GM23338 (cell line): ENCODE measurements at regions not wholly inside any gene's neighbourhood (a gene's known extent, or its start where the extent isn't known, plus 50 kb on each side); places are given as distances from the start of the nearest gene placed in this dataset.

Source experiments
- ATAC-seq: fragments of 200-7000 bp; cut with Tn5 transposase; 3 replicates; pipeline ENCODE4 v1.9.1; 2020
- DNase-seq: peaks from one replicate; pipeline ENCODE4 v3.0.0-alpha.2; 2015; ENCODE audit warnings: low spot score
- H2AFZ ChIP-seq: fragments of 200-600 bp; sonication (generic); 2 replicates; pipeline ENCODE4 v1.8.0; 2016; ENCODE audit warnings: antibody characterized with exemption, mild to moderate bottlenecking, moderate library complexity
- H3F3A ChIP-seq: fragments of 200-600 bp; sonication (generic); replicated peaks from 2 replicates; pipeline ENCODE4 v1.8.0; 2017; ENCODE audit warnings: antibody characterized with exemption, mixed run types, low read depth
- H3K27ac ChIP-seq: fragments of 200-600 bp; sonication (generic); 2 replicates; pipeline ENCODE4 v1.6.1; 2016; ENCODE audit warnings: low read depth
- H3K27me3 ChIP-seq: fragments of 200-600 bp; sonication (generic); 2 replicates; pipeline ENCODE4 v1.8.0; 2016; ENCODE audit warnings: mild to moderate bottlenecking, mixed run types, moderate library complexity; ENCODE audit not compliant: insufficient read depth
- H3K36me3 ChIP-seq: fragments of 200-600 bp; sonication (generic); 2 replicates; pipeline ENCODE4 v1.8.0; 2016; ENCODE audit warnings: mild to moderate bottlenecking; ENCODE audit not compliant: insufficient read depth
- H3K4me1 ChIP-seq: fragments of 200-600 bp; sonication (generic); 2 replicates; pipeline ENCODE4 v1.8.0; 2016; ENCODE audit warnings: mild to moderate bottlenecking, moderate library complexity; ENCODE audit not compliant: insufficient read depth
- H3K4me2 ChIP-seq: fragments of 200-600 bp; sonication (generic); 2 replicates; pipeline ENCODE4 v1.7.1; 2017; ENCODE audit warnings: mixed run types
- H3K4me3 ChIP-seq: fragments of 200-600 bp; sonication (generic); 2 replicates; pipeline ENCODE4 v1.6.1; 2016; ENCODE audit warnings: mixed run types
- H3K79me2 ChIP-seq: fragments of 200-600 bp; sonication (generic); replicated peaks from 2 replicates; pipeline ENCODE4 v1.8.0; 2017; ENCODE audit warnings: mild to moderate bottlenecking; ENCODE audit not compliant: insufficient read depth
- H3K9me2 ChIP-seq: fragments of 200-600 bp; sonication (generic); 2 replicates; pipeline ENCODE4 v1.8.0; 2017; ENCODE audit not compliant: insufficient read depth
- H4K20me1 ChIP-seq: fragments of 200-600 bp; sonication (generic); replicated peaks from 2 replicates; pipeline ENCODE4 v1.8.0; 2017; ENCODE audit warnings: mild to moderate bottlenecking; ENCODE audit not compliant: insufficient read depth
- H3K27ac Mint-ChIP-seq: 2 replicates; pipeline ENCODE4 v1.8.0; 2020; ENCODE audit warnings: inconsistent platforms, mild to moderate bottlenecking, moderate library complexity, mixed read lengths
- H3K27me3 Mint-ChIP-seq: 3 replicates; pipeline ENCODE4 v1.8.0; 2022; ENCODE audit warnings: low read depth, mild to moderate bottlenecking, moderate library complexity, mixed read lengths, inconsistent platforms; ENCODE audit not compliant: insufficient read depth, poor library complexity
- H3K36me3 Mint-ChIP-seq: 3 replicates; pipeline ENCODE4 v1.8.0; 2021; ENCODE audit warnings: low read depth, mild to moderate bottlenecking, inconsistent platforms, moderate library complexity, mixed read lengths
- H3K4me1 Mint-ChIP-seq: 3 replicates; pipeline ENCODE4 v1.8.0; 2020; ENCODE audit warnings: mild to moderate bottlenecking, inconsistent platforms, mixed read lengths
- H3K4me3 Mint-ChIP-seq: 3 replicates; pipeline ENCODE4 v1.8.0; 2021; ENCODE audit warnings: moderate library complexity, mild to moderate bottlenecking, inconsistent platforms, mixed read lengths
- H3K9me3 Mint-ChIP-seq: 3 replicates; pipeline ENCODE4 v1.8.0; 2020; ENCODE audit warnings: moderate library complexity, mild to moderate bottlenecking, inconsistent platforms, mixed read lengths
- CTCF ChIP-seq, 2 experiments: fragments of 200-600 bp in 1 of 2; sonication (generic) in 1 of 2; conservative IDR thresholded peaks; 2 replicates each; pipeline versions ENCODE4 v1.5.1 to v1.6.1; 2016 to 2017; ENCODE audit warnings: antibody characterized with exemption in 2 of 2, low read depth in 2 of 2, mild to moderate bottlenecking in 2 of 2, moderate library complexity in 1 of 2
- JUNB ChIP-seq: IDR thresholded peaks from one replicate; pipeline ENCODE4 v1.6.1; 2016; ENCODE audit warnings: antibody characterized with exemption; ENCODE audit not compliant: unreplicated experiment
- NANOG ChIP-seq: IDR thresholded peaks from 2 replicates; pipeline ENCODE4 v1.6.1; 2016; ENCODE audit warnings: antibody characterized with exemption, borderline replicate concordance
- POLR2AphosphoS5 ChIP-seq: IDR thresholded peaks from 2 replicates; pipeline ENCODE4 v1.6.1; 2016; ENCODE audit warnings: antibody characterized with exemption, low read depth
- ZNF462 ChIP-seq: fragments of 250-450 bp; sonication (Bioruptor Pico); IDR thresholded peaks from 2 replicates; pipeline ENCODE4 v1.5.0; 2020; ENCODE audit warnings: mild to moderate bottlenecking, moderate library complexity

- Histone ChIP-seq H3K27ac (no peak overlapping the region), H3K27me3 (no peaks in the 10 kb centered on the region), H3K9me2 (peaks cover 4% of the 10 kb centered on the region; the same call in 1 of the 2 replicates), H3K4me3 (no peak overlapping the region), H4K20me1 (no peaks in the 10 kb centered on the region), H3K79me2 (no peaks in the 10 kb centered on the region), H3K4me1 (peaks cover 9% of the 10 kb centered on the region), H2AFZ (no peak overlapping the region), H3F3A (no peaks in the 10 kb centered on the region), H3K4me2 (no peak overlapping the region), H3K36me3 (no peaks in the 10 kb centered on the region)
- TF ChIP-seq ZNF462 (CRISPR knock-in tag), result no peak
- peak; percentile 43 for TF ChIP-seq CTCF (conservative IDR thresholded peaks at IDR 0.05; ENCODE audit: low read depth in 2 of 2)
- Mint-ChIP-seq H3K27ac (no peak overlapping the region), H3K27me3 (peaks cover 1% of the 10 kb centered on the region), H3K36me3 (no peaks in the 10 kb centered on the region), H3K4me3 (no peak overlapping the region), H3K9me3 (no peaks in the 10 kb centered on the region), H3K4me1 (peaks cover 13% of the 10 kb centered on the region)
- DNase-seq, result peak; percentile 56
- ATAC-seq, result no peak; the same call in 2 of the 3 replicates
Measured at GRCh38 chr16:48911700-48912099, 301.7 kb upstream of the N4BP1 start.

GRCh38 chr16:48910214-48910613, 300.2 kb upstream of the N4BP1 start:
- Mint-ChIP-seq H3K9me3 (no peaks in the 10 kb centered on the region), H3K27me3 (peaks cover 1% of the 10 kb centered on the region), H3K27ac (no peak overlapping the region), H3K4me1 (peaks cover 15% of the 10 kb centered on the region), H3K36me3 (no peaks in the 10 kb centered on the region), H3K4me3 (no peak overlapping the region)
- H3K27me3 ChIP-seq, result no peaks in the 10 kb centered on the region
- no peak overlapping the region for H3K4me3 ChIP-seq
- no peaks in the 10 kb centered on the region for H4K20me1 ChIP-seq
- DNase-seq (no peak), ATAC-seq (no peak)
- peaks cover 7% of the 10 kb centered on the region; the same call in 1 of the 2 replicates for H3K9me2 ChIP-seq
- no peaks in the 10 kb centered on the region for H3K36me3 ChIP-seq
- H3F3A ChIP-seq, result no peaks in the 10 kb centered on the region
- H3K79me2 ChIP-seq, result no peaks in the 10 kb centered on the region
- peaks cover 9% of the 10 kb centered on the region for H3K4me1 ChIP-seq
- no peak overlapping the region for H3K4me2 ChIP-seq
- H2AFZ ChIP-seq, result no peak overlapping the region
- no peak overlapping the region for H3K27ac ChIP-seq
- TF ChIP-seq ZNF462 (CRISPR knock-in tag) (no peak), POLR2AphosphoS5 (no peak), JUNB (no peak), NANOG (no peak)
